ENCODE measurements at regions not wholly inside any gene's neighbourhood (a gene's known extent, or its start where the extent isn't known, plus 50 kb on each side); places are given as distances from the start of the nearest gene placed in this dataset.
"Not testable (repeated sequence)": the region's sequence is repeated elsewhere in the genome, so short reads cannot be mapped to it uniquely, and the experiment has no call there.

GRCh38 chr11:23780231-23780630 is 716.6 kb upstream of the LUZP2 start:
- no peak for DNase-seq (ENCODE audit: low read depth, low spot score)
- no peak overlapping the region for H3K27ac ChIP-seq

GRCh38 chr11:23781803-23782560 is 714.9 kb upstream of the LUZP2 start:
- no peak overlapping the region for H3K27ac ChIP-seq
- no peak for DNase-seq (ENCODE audit: low read depth, low spot score)

GRCh38 chr11:23786974-23787373 is 709.9 kb upstream of the LUZP2 start:
- not testable (repeated sequence) for DNase-seq (ENCODE audit: low read depth, low spot score); H3K27ac ChIP-seq

GRCh38 chr11:23789200-23789853 is 707.5 kb upstream of the LUZP2 start:
- no peak for DNase-seq (ENCODE audit: low read depth, low spot score)
- H3K27ac ChIP-seq, result no peak overlapping the region

GRCh38 chr11:23789938-23790371 is 706.9 kb upstream of the LUZP2 start:
- DNase-seq (ENCODE audit: low read depth, low spot score), result peak; percentile 2
- no peak overlapping the region for H3K27ac ChIP-seq

GRCh38 chr11:23797624-23798419 is 699.0 kb upstream of the LUZP2 start:
- H3K27ac ChIP-seq, result no peak overlapping the region
- no peak for DNase-seq (ENCODE audit: low read depth, low spot score)

GRCh38 chr11:23834306-23834705 is 662.5 kb upstream of the LUZP2 start:
- not testable (repeated sequence) for H3K27ac ChIP-seq; DNase-seq (ENCODE audit: low read depth, low spot score)

- H3K27ac ChIP-seq, result no peak overlapping the region
- no peak for DNase-seq (ENCODE audit: low read depth, low spot score)
Observed at GRCh38 chr11:23836981-23837380, 659.9 kb upstream of the LUZP2 start.

- DNase-seq (ENCODE audit: low read depth, low spot score), result no peak
- no peak overlapping the region for H3K27ac ChIP-seq
Observed at GRCh38 chr11:23840872-23841271, 656.0 kb upstream of the LUZP2 start.

- H3K27ac ChIP-seq, result no peak overlapping the region
- no peak for DNase-seq (ENCODE audit: low read depth, low spot score)
Observed at GRCh38 chr11:23846902-23847422, 649.9 kb upstream of the LUZP2 start.

GRCh38 chr11:23851216-23851615 is 645.6 kb upstream of the LUZP2 start:
- DNase-seq (ENCODE audit: low read depth, low spot score), result no peak

GRCh38 chr11:23856654-23857053 is 640.2 kb upstream of the LUZP2 start:
- H3K27ac ChIP-seq, result no peak overlapping the region
- DNase-seq (ENCODE audit: low read depth, low spot score), result no peak

More at GRCh38 chr11:23851216-23851615, 645.6 kb upstream of the LUZP2 start:
- no peak overlapping the region for H3K27ac ChIP-seq

GRCh38 chr11:23859087-23859486 is 637.8 kb upstream of the LUZP2 start:
- DNase-seq (ENCODE audit: low read depth, low spot score), result no peak
- no peak overlapping the region for H3K27ac ChIP-seq

- no peak for DNase-seq (ENCODE audit: low read depth, low spot score)
- H3K27ac ChIP-seq, result no peak overlapping the region
Observed at GRCh38 chr11:23861615-23862014, 635.2 kb upstream of the LUZP2 start.

- DNase-seq (ENCODE audit: low read depth, low spot score), result no peak
- no peak overlapping the region for H3K27ac ChIP-seq
Observed at GRCh38 chr11:23865341-23865975, 631.4 kb upstream of the LUZP2 start.

- H3K27ac ChIP-seq, result no peak overlapping the region
- DNase-seq (ENCODE audit: low read depth, low spot score), result peak; percentile 2
Observed at GRCh38 chr11:23866641-23867040, 630.2 kb upstream of the LUZP2 start.

GRCh38 chr11:23869671-23870070 is 627.2 kb upstream of the LUZP2 start:
- no peak for DNase-seq (ENCODE audit: low read depth, low spot score)
- H3K27ac ChIP-seq, result no peak overlapping the region

- no peak for DNase-seq (ENCODE audit: low read depth, low spot score)
- H3K27ac ChIP-seq, result no peak overlapping the region
Observed at GRCh38 chr11:23873406-23873805, 623.4 kb upstream of the LUZP2 start.

- no peak overlapping the region for H3K27ac ChIP-seq
- DNase-seq (ENCODE audit: low read depth, low spot score), result no peak
Observed at GRCh38 chr11:23875176-23875850, 621.5 kb upstream of the LUZP2 start.

Data from epithelial cell of prostate (primary cell).